DMS 273 treated with DMSO at 0.1 percent for 48 hours (cell line): ENCODE measurements at regions not wholly inside any gene's neighbourhood (a gene's known extent, or its start where the extent isn't known, plus 50 kb on each side); places are given as distances from the start of the nearest gene placed in this dataset.

Experiments used
- DNase-seq: peaks from one replicate; lab custom pipeline; 2025; lab: John Stamatoyannopoulos, UW

DNA sequence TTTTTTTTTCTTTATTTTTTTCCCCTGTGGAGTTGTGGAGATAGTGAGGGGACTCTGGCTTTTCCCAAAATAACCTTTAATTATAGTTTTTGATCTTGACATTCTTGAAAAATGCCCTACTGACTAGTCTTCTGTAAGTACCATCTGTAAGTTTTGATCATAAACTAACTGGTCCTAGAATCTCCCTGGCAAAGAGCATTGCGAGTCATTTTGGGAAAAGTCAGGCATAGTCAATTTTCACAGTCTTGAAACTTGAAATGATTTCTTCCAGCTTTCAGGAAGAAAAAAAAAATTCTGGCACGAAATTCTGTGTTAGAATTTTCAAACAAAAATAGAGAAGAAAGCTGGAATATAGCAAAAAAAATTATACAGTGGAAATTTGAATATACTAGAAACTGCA lies 181.2 kb upstream of the SNX7 start:
- DNase-seq, result no peak

DNA sequence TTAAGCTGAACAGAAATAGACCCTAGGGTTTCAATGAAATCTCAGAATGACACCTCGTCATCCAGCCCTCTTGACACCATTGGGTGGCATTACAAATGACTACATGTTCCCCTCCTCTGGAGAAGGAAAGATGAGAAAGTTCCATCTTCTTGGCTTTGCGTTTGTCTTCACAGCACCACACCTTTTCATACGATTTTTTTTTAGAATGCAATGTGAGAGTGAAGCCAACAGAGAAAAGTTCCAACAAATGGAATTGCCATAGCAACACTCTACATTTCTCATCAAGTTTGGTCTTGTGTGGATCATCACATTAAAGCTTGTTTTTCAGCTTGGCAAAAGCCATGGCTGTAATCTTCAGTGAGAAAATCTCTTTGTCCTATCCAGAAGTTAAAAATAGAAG lies 183.4 kb upstream of the SNX7 start:
- no peak for DNase-seq

DNA sequence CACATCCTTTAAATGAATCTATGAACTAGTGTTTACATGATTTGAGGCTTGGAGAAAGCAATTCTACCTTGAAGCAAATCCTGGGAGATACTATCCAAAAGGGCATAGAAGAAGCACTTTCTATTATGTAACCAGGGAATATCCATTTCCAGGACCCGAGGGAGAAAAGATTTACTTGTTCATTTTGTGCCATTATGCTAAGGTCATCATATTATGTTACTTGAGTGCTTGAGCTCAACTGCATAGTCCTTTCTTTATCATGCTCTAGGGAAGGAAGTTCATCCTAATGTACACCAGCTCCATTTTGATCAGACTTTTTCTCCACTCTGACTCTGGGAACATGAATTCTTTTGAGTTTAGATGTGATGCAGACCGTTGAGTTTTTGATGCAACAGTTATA lies 188.6 kb upstream of the SNX7 start:
- no peak for DNase-seq

DNA sequence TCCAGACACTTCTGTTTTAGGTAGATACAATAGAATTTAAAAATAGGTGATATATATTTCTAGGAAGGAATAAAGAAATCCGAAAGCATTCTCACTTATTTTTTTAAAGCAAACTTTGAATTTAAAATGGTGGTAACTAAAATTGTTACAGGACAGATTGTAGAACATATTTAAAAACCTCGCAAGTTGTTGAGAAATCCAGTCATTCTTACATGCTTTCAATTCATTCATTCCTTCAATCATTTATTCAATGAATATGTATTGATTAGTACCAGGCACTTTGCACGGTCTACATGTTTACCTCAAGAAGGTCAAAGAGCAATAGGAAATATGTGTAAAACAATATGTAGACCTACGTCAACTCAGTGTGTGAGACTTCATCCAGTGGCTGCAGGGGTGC lies 189.9 kb upstream of the SNX7 start:
- no peak for DNase-seq

DNA sequence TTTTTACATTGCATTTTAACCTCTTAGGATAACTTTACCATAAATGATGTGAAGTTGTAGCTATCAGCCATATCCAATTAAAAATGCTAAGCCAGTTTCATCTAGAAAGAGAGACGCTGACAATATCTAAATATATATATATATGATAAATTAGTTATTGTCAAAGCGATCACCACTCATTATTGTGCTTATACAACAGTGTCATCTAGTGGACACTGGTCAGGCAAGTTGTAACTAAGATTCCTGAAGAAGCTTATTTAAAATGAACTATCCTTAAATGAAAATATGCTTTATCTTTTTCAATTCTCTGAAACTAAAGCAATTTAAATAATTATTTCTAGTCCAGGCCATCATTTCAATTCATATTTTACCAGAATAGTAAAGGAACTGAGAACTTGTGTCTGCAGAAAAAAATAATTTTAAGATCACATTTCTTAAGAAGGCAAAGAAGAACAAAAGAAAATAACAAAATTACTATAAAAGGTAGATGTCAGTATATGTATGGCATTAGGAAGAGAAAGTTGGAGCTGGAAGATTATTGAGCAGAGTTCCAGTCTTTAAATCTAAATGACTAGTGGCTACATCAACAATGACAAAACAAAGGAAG lies 193.3 kb upstream of the SNX7 start:
- DNase-seq, result peak; percentile 33

DNA sequence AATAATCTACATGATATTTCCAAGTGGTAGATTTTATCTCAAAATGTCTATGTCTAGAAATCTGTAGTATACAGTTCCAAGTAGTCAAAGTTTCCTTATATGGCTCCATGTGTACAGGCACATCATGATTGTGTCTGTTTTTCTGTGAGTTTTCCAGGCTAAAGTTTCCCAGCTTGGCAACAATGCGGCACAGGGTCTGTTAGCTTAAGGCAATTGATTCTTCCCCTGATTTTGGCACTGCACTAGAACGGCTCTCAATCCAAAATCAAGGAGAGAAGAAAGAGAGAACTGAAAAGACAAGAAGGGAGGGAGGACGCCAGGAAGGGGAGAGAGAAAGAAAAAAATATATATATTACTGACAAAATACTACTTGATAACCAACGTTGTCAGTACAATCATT lies 193.9 kb upstream of the SNX7 start:
- DNase-seq, result no peak

DNA sequence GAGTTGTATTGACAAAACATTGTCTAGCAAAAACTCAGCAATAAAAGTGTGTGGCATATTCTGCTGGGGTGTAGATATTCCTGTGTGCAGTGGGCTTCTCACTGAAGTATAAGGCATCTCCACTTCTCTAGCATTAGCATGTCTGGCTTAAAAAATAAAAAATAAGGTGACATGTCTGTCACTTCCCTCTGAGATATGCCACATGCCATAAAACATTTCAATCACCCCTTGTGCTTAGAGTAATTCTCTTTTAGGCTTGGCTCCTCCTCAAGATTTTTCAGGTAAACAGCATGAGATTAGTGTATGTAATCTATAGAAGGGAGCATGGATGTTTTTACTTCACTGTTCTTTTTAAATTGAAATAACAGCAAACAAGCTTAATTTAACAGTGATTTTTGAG lies 194.4 kb upstream of the SNX7 start:
- no peak for DNase-seq

DNA sequence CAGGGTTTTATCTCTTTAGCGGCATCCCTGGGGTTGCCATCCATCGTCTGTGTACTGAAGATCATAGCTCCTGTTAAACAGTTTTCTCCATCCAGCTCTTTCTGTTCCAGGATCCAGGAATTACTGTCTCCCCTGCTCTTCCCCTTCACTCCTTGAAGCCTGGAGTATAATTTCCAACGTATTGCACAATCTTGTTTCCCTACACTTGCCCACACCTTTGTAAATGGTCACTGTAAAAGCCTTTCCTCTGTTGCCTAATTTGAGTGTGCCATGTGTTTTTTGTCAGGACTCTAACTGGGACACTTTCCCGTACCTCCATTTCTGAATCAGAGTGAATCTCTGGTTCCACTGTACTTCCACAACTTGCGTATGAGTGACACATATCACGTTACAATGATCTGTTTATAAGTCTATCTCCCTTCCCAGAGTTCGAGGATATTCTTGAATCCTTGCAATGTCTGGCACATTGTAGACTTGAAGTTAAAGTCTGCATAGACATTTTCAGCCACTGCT lies 199.6 kb upstream of the SNX7 start:
- no peak for DNase-seq

DNA sequence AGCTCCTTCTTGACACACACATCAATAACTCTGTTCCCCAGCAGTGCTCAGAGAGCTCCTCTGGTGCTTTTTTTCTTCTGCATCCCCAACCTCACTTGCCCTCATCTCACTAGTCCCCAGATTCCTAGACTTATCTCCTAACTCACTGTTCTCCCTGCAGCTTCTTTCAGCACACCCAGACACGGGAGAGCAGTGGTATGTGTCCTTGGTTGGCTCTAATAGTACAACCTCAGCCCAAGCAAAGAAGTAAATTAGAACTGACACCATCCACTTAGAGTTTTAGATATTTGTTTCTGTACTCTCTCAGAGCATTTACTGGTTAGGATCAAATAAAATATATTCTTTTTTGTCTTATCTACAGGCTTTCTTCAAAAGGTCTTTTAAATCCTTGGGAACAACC lies 201.4 kb upstream of the SNX7 start:
- no peak for DNase-seq

DNA sequence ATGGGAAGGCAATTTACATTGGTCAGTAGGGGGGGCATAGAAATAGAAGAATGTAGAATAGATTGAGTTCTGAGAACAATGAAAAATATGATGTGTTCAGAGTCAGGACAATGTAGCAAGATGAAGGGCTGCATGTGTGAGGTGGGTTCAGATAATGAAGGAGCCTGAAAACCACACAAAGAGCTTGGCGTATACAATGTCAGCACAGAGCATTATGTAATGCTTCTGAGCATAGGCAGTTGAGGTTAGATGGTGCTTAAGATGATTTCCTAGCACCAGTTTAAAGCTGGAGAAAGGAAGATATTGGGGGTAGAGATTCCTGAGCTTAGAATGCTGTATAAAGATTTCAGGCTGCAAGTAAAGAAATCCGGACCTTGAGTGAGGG lies 202.0 kb upstream of the SNX7 start:
- DNase-seq, result no peak

DNA sequence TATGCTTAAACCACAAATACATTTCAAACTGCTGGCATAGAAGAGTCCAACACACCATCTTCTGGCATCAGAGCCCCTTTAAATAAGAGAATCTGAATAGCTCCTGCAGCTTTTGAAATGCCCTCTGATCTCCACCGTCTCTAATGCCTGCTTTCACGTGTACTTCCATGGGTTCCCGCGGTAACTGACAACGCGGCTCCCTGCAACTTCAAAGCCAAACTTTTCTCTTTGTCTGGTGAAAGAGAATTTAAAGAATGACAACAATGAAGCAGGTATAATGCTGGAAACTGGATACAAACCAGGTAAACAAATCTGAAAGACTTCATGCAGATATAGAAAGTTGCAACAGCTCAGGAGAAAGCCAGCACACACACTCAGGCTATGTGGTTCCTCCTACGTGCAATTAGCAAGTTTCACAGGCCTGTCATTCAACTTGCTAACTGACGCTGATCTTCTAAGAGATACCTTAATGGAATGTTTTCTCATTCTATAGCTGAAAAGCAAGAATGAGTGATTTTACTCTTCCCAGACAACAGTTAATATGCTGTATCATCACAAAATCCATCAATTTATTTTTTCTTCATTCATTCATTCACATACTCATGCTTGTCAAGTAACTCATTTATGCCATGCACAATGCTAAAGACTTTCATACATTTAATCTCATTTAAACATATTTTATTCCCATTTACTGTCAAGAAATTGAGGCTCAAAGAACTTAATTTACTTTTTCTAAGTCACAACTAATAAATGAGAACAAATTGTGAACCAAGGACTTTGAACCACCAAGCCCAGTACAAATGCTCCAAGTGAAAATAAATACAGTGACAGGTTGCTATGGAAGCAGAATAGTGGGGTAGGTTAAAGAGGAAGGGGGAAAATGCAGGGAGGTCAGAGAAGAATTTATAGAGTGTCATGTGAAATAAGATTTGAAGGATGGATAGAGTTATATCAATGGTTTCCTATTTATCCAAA lies 202.7 kb upstream of the SNX7 start:
- no peak for DNase-seq

DNA sequence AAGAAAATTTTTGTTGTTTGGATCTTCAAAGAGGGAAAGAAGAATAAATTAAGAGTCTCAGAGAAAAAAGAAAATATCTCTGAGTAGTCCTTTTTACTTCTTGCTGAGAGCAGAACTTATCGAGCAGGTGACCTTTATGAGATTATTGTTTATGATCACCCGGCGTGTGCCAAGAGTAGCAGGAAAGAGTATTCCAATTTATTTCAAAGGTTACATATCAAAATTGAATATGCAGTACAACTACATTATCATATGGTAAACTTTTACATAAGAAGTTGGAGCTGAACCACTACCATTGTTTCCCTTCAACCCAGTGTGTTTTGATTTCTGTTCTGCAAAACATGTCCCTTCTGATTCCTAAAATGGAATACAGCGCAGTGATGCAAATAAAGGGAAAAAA lies 204.3 kb upstream of the SNX7 start:
- DNase-seq, result no peak

DNA sequence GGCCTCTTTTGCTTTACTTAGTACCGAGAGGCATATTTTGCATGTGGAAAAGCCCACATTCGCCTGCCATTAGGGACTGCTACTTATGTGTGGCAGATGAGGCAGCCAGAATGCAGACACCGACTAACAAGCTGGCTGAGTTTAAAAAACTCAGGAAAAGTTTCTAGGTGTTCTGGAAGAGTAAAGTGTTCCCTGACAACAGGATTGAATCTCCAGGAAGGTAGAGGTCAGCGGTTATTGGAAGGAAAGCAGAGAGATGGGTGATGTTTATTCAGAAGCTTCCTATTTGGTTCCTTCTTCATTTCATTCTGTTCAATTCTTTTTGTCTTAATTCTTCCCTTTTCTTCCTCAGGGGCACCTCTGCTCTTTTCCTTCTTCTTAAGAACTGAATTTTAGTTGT lies 206.9 kb upstream of the SNX7 start:
- no peak for DNase-seq

DNA sequence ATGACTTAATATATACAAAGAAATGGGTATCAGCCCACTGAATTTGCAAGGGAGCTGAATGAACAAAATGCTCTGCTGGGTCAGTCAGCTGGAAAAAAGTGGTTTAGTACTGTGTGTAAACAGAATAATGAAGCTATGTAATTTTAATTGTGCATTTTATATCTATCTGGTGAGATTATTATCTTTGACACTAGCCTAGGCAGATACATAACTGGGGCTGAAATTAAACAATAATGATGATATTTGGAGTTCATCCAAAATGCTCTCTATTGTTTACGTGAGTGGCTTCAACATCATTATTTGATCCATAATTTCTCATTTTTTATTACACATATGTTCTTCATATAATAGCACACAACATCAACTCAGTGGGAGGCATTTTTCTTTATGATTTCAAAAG lies 208.5 kb upstream of the SNX7 start:
- no peak for DNase-seq

DNA sequence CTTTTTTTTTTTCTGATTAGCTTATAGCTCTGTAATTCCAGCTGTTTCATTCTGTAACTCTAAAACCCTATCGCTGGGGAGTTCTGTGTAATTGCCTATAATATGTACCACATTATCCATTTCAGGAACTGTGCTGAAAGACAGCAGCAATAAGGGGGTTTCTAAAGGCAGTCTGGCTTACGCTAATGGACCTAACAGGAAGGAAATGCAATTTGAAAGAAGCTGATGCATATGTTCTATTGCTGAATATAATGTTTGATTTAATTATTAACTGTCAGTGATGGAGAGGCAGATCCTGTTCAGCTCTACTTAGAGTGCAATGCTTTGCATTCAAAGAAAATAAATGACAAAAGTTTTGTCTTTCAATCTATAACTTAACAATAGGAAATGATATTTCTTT lies 209.4 kb upstream of the SNX7 start:
- DNase-seq, result no peak

DNA sequence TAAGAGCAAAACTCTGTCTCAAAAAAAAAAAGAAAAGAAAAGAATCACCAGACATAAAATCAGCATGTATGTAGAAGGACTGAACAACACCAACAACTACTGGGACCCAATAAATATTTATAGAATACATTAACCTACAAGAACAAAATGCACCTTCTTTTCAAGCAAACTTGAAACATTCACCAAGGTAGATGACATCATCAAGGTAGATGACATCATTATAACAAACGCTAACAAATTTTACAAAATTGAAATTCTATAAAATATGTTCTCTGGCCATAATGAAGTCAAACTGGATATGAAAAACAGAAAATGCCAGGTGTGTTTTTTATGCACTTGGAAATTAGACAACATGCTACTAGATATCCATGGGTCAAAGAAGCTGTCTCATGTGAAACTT lies 220.2 kb upstream of the SNX7 start:
- no peak for DNase-seq

DNA sequence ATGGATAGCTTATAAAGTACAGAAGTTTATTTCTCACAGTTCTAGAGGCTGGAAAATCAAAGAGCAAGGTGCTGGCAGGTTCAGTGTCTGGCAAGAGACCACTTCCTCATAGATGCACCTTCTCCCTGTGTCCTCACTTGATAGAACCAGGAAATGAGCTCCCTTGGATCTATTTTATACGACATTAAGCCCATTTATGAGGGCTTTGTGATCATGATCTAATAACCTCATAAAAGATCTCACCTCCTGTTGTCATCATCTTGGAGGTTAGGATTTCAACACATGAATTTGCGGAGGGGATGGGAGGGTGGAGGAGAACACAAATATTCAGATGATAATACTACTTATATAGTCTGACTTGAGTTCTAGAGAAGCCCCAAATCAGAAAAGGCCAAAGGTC lies 222.1 kb upstream of the SNX7 start:
- DNase-seq, result no peak

DNA sequence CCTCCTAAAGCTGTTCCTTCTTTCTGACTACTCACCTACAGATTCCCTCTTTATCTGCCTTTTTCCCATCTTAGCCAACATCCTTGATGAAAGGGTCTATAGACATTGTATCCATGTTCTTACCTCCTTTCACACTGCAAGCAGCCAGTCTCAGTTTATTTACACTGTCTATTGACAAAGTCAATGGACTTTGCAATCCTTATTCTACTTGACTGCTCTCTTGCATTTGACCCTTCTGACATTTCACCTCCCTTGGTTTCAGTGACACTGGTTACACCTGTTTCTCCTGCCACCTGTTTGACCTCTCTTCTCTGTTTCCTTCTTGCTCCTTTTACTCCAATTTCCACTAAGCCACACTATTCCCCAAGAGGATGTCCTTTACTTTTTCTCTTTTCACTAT lies 224.0 kb upstream of the SNX7 start:
- DNase-seq, result no peak

DNA sequence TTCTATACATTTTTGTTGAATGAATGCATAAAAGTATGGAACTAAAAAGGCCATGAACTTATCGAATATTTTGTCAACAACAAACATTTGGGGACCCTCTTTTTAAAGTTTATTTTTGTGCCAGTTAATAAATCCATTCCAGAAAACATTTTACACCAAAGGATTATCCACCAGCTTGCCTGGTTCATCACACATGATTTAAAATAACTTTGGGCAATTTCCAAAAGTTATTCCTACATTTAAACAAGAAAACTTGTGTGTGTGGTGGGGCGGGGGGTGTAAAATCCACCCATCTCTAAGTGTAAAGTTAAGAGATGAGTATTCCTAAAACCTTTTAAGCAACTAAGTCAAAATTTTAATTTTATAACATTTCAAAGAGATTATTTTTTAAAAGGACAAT lies 224.5 kb upstream of the SNX7 start:
- no peak for DNase-seq

DNA sequence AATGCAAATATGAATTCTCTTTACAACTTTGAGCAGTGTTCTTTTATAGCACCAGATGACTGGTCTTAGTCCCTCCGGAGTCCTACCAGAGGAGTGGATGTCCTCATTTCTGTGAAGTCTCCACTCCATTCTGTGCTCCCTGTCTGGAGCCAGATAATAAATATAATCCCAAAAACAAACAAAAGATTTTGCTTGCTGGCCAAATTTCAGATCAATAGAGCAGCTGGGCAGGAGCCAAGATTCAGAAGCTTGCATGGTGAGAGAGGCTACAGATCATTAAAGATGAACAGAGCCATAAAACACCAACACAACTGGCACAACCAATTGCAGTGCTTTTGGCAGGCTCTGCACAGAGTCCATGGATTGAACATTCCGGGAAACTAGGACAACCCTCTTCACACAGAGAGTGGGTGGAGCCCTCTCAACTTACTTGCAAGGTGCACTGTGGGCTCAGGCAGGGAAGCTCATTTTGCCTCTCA lies 231.5 kb upstream of the SNX7 start:
- DNase-seq, result no peak

DNA sequence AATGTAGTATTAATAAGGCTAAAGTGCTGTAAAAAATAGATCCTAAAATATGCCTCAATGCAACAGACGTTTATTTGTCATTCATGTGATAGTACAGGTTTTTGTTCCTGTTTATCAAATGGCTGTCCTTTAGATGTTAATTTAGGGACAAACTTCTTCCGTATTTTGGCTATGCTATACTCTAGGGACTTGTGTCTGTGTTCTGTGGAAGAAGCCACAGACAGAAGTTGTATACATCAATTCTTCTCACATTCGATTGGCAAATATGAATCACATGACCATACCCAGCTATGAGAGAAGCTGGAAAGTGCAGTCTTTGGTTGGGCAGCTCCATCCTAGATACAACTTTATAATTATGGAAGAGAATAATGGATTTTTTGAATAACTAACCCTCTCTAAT lies 232.7 kb upstream of the SNX7 start:
- no peak for DNase-seq

DNA sequence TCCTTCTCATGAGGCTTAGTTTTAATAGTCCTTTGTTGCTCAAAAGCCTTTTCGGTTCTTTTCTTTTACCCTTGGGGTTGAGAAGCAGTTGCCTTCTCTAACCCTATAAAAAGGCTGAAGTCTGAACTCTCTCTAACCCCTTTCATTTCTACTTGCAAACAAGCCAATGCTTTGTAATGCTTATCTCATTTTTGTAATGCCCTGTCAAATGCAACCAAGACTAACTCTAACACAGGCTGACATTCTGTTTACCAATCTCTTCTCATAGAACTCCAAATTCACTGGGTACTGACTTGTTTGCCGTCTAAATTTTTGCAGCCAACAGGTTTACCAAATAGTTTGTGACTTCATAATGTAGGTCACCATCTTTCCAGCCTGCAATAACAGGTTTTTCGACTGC lies 233.9 kb upstream of the SNX7 start:
- DNase-seq, result no peak

DNA sequence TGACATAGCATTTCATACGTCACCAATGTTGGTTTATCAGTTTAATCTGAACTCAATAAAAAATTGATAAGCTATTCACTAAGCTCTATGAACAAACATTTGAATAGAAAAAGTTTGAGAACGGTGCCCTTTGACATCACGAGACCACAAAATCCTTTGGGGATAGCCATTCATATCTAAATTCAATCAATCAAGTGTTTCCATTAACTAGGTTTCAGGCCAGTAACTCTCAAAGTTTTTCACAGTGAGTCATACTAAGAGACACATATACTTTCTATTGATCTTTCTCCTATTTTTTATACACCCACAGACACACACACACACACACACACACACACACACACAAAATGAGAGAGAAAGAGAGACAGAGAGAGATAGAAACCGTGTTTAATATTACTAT lies 235.4 kb upstream of the SNX7 start:
- DNase-seq, result no peak

DNA sequence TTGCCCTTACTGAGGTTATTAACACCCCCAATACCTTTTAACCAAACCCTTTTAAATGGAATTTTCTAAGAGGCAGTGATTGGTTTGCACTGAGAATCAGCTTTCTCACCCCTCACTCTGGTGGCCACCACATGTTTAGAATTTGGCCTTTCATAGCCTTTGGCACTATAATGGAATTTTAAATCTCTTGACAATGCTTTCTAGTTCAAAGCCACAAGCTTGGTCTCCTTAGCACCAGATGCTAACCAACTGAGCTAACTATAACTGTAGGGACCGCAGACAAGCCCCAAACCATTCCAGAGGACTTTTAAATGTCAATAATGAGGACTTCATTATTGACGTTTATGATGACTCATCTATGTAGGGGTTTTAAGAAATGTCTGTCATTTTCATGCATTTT lies 238.7 kb upstream of the SNX7 start:
- DNase-seq, result no peak
